NCI-H1417 treated with DMSO at 0.1 percent for 48 hours (cell line): ENCODE measurements at regions not wholly inside any gene's neighbourhood (a gene's known extent, or its start where the extent isn't known, plus 50 kb on each side); places are given as distances from the start of the nearest gene placed in this dataset.
"Not testable (repeated sequence)": the region's sequence is repeated elsewhere in the genome, so short reads cannot be mapped to it uniquely, and the experiment has no call there.

Experiments used
- DNase-seq: peaks from one replicate; lab custom pipeline; 2025; lab: John Stamatoyannopoulos, UW

DNA sequence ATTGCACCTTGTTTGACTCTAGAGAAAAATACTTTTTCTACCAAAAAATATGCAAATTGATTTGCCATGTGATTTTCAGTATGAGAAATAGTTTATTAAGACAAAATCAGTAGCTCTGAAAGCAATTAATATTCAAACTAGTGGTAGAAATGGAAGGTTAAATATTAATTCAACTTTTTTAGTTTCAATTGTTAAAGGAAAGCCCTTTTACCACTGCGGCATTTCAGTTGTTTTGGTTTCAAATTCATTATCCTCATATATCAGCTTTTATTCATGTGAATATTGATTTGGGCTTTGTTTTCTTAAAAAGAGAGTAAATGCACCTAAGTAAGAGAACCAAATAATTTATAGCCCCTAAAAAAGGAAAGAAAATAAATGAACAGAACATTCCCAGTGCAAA is 660.6 kb upstream of the CHD1 start:
- no peak for DNase-seq

DNA sequence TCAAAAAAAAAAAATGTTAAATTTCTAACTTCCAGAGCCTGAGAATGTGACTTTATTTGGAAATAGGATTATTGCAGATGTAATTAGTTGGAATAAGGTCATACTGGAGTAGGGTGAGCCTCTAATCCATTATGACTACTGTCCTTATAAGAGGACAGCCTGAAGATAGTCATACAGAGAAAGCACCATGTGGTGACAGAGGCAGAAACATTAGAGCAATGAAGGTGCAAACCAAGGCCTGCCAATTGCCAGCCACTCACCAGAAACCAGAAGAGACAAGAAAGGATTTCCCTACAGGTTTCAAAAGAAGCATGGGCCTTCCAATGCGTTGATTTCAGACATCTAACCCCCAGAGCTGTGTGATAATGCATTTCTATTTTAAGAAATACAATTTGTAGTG is 659.2 kb upstream of the CHD1 start:
- DNase-seq: no peak

DNA sequence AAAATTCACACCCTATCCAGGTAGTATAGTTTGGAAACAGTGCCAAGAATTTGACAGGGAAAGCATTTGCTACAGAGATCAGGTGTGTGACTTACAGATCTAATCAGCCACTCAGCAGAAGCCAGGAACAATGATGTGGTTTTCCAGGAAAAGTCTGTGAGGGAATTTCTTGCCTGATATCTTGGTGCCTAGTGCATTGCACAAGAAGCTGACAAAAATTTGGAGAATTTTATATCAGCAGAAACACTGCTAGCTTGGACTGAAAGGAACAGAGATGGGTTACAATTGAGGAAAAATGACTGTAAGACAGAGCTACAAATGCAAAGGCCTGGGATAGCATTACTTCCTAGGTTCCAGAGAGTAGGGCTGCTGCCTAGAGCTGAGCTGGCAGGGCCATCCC is 658.1 kb upstream of the CHD1 start:
- no peak for DNase-seq

DNA sequence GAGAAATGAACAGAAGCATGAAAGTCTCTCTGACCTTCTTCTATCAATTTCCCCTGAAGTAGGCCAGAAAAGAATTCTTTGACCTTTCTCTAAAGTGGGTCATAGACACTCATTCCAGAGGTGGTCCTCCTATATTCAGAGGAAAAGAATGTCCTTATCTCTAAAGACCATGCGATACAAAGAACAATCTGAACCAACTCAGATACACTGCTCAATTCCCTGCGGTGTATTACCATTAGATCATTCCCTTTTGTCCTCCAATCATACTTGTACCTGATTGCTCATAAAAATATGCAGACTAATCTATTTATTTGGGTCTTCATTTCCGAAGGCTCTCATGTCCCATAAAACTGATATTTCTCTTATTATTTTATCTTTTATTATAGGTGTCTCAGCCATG is 652.4 kb upstream of the CHD1 start:
- DNase-seq: not testable (repeated sequence)

DNA sequence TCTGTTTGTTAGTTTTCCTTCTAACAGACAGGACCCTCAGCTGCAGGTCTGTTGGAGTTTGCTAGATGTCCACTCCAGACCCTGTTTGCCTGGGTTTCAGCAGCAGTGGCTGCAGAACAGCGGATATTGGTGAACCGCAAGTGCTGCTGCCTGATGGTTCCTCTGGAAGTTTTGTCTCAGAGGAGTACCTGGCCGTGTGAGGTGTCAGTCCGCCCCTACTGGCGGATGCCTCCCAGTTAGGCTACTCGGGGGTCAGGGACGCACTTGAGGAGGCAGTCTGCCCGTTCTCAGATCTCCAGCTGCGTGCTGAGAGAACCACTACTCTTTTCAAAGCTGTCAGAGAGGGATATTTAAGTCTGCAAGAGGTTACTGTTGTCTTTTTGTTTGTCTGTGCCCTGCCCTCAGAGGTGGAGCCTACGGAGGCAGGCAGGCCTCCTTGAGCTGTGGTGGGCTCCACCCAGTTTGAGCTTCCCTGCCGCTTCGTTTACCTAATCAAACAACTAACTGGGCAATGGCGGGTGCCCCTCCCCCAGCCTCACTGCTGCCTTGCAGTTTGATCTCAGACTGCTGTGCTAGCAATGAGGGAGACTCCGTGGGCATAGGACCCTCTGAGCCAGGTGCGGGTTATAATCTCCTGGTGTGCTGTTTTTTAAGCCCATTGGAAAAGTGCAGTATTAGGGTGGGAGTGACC is 634.3 kb upstream of the CHD1 start:
- DNase-seq: not testable (repeated sequence)

DNA sequence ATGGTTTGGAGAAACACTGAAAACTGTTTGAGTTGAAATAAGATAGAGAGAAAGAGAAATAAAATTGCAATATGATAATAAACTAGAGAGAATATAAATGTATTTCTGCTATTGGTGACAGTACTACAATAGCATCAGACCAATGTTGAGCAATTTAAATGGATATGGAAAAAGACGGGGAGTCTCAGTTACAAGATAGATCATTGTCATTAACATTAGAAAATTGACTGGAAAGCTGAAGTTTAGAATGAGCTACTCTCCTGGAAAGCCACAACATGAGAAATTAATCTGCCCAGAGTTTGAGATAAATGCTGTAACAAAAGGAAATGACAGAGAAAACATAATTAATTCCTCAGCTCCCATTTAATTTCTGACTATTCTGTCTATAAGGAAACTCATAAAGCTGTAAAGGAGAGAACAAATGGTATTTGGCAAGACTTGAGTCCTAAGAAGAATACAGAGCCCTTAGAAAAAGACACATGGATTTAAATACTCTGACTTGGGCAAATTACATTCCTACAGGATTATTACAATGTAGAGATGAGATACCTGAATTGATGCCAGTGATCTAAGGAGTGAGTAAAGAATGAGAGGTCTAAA is 624.5 kb upstream of the CHD1 start:
- DNase-seq: no peak

GRCh38 chr5:99544356-99544755 is 615.5 kb upstream of the CHD1 start:
- DNase-seq: no peak

DNA sequence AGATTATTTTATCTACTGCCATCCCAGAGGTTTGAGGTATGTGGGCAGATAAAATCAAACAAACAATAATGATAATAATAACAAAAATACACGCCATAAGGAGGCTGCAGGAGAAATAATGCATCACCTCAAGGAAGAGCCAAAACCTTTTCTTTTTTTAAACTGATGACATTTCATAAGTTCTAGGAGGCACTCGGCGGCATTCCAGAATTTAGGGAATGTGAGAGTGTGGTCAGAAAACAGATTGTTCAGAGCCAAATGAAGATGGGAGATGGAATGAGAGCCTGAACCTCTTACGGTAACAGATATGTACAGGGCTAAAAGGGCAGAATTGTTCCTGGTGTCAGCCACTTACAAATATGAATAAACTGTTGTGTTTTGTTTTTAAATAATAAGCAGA is 615.0 kb upstream of the CHD1 start:
- no peak for DNase-seq

DNA sequence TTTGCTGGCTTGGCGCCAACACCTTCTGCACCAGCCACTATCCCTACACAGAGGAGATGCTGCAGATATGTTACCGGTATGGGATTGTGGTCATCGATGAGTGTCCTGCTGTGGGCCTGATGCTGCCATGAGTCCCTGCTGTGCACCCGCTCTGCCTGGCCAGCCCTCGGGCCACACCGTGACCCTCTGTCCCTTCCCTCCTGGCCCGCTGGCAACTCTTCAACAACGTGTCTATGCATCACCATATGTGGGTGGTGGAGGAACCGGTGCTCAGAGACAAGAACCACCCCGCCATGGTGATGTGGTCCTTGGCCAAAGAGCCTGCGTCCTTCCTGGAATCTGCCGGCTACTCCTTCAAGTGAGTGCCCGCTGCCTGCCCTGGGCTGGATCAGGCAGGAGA is 605.4 kb upstream of the CHD1 start:
- not testable (repeated sequence) for DNase-seq

DNA sequence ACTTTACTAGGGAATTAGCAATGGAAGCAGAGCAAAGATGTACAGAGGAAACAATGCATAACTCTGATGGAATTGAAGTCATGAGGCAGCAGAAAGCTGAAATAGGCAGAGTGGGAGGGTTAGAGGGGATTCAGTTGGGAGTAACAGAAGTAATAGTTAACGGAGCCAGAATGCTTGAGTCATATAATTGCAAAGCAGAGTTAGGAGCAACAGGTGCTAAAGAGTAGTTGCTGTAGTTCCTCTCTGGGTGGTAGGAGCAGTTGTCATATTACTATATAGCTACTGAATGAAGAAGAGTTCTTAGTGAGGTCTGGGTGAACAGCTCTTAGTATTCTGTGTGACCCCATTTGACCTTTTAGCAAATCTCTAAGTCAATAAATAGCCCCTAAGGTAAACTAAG is 592.9 kb upstream of the CHD1 start:
- not testable (repeated sequence) for DNase-seq

DNA sequence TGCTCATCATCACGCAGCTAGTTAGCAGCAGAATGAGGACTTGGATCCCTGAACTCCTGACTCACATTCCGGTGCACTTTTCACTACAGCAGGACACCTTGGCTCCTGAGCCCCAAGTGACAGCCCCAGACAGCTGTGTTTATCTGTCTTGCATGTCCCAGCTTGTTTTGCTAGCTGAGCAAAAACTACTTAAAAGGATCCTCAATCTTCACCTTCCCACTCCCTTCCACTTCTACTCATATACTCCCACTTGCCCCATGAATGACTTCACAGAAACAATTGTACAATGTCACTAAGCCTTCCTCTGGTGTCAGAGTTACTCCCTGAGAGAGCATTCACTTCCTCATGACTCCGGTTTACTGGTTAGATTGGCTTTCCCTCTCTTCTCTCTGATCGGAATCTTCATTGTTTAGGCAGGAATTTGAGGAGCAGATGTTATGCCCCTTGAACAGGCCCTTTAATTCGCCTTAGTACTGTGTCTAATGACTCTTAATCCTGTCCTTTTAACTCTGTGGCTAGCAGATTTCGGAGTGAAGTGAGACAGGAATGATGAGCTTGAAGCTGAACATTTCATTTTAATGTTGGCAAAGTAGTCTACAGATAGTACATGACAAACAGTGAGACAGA is 587.2 kb upstream of the CHD1 start:
- DNase-seq: not testable (repeated sequence)

- not testable (repeated sequence) for DNase-seq
These were observed 581.5 kb upstream of the CHD1 start for GRCh38 chr5:99510237-99510866.

DNA sequence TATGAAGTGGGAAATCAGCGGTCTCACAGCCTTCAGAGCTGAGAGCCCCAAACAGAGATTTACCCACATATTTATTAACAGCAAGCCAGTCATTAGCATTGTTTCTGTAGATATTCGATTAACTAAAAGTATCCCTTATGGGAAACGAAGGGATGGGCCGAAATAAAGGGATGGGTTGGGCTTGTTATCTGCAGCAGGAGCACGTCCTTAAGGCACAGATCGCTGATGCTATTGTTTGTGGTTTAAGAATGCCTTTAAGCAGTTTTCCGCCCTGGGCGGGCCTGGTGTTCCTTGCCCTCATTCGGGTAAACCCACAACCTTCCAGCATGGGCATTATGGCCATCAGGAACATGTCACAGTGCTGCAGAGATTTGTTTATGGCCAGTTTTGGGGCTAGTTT is 580.3 kb upstream of the CHD1 start:
- not testable (repeated sequence) for DNase-seq

DNA sequence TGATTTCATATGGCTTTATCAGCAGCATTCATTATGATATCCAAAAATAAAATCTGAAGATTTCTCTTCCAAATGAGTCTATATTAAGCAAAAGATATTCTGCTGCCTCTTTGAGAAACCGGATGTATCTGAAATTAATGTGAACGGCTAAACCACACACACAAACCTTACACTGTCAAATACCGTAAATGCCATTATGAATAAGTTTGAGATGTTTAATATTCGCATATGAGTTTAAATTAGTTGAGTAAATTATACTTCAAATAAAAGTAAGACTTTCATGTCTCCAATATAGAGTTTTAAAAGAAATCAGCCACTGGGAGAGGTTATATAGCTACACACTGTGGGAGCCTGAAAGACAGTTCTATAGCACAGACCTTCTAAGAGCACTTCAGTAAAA is 566.6 kb upstream of the CHD1 start:
- not testable (repeated sequence) for DNase-seq

- DNase-seq: not testable (repeated sequence)
These were observed 549.6 kb upstream of the CHD1 start for GRCh38 chr5:99478450-99478849.

GRCh38 chr5:99473328-99473727 is 544.5 kb upstream of the CHD1 start:
- not testable (repeated sequence) for DNase-seq

- not testable (repeated sequence) for DNase-seq
These were observed 542.9 kb upstream of the CHD1 start for GRCh38 chr5:99471726-99472125.

DNA sequence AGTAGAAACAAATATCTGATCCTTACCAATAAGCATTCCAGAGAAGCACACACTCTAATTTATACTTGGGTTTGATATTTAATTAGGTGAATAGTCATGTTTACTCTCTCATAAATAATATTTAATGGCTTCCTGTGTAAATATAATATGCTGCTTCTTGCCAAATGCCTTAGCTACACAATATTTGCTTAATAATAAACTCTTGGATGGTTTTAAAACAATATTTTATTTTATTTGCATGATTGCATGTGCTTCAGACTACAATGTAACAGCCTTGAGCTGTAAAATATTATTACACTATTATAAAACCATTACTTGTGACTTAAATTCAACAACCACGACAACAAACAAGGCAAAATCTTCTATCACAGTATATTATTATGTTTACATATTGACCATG is 542.4 kb upstream of the CHD1 start:
- not testable (repeated sequence) for DNase-seq

DNA sequence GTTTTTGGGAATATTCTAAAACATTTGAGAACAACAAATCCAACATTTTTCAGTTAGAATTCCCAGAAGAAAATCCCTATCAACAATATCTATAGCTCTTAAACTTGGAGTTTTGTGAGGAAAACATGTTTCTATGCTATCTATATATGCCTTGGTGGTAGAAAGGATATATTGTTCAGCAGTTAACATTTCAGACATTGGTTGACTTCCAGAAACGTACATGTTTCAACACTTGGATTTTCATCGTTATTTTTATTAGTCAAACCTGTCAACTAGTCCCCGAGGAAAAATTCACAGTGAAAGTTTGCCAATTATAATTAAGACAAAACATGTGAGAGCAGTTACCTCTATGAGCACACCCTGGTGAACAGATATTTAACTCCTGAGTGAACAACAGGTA is 541.8 kb upstream of the CHD1 start:
- DNase-seq: not testable (repeated sequence)

GRCh38 chr5:99460701-99461100 is 531.9 kb upstream of the CHD1 start:
- no peak for DNase-seq

- no peak for DNase-seq
These were observed 524.4 kb upstream of the CHD1 start for GRCh38 chr5:99453196-99453595.

DNA sequence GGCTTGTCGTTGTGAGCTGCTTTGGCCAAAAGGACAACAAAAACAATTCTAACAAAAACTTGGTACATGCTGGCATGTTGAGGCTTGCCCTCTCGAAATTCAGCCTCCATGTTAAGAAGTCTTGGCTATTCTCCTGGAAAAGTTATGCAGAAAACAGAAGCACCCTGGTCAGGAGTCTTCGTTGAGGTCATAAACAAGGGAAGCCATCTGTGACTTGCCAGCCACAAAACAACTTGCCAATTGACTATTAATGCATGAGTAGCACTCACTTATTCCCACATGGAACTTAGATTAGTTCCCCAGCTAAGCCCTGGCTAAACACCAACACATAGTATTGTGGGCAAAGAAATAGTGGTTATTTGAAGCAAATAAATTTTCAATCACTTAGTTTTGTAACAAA is 521.0 kb upstream of the CHD1 start:
- DNase-seq: no peak

DNA sequence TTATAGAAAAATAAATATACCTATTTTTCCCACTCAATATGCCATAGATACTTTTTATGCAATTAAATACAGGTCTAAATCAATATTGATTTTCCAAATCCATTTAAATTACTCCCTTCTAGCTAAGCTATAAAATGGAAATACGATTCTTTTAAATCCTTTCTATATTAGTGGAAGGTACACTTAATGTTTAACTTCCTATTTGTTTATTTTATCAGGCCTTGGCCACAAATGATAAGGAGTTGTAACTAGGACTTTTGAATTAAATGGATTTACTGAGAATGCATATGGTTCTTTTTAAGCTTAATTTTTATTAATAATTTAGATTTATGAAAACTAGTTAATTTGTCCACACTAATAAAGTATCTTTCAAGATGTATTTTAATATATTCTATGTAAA is 517.0 kb upstream of the CHD1 start:
- no peak for DNase-seq
